Mucosa of descending colon (tissue), 3 donors: ENCODE measurements at regions not wholly inside any gene's neighbourhood (a gene's known extent, or its start where the extent isn't known, plus 50 kb on each side); places are given as distances from the start of the nearest gene placed in this dataset.
A peak's percentile ranks its signal among the peaks of the same experiment; 100 is the strongest.

Experiments
- ATAC-seq: fragments of 200-7000 bp; cut with Tn5 transposase; one replicate; pipeline ENCODE4 v1.9.1; 2020; ENCODE audit warnings: mild to moderate bottlenecking, moderate library complexity
- DNase-seq, 3 donors: peaks; one replicate each; pipeline ENCODE4 v3.0.0-alpha.2; 2020
- H3K36me3 ChIP-seq: fragments of 200-600 bp; one replicate; pipeline ENCODE4 v1.8.0; 2021; ENCODE audit warnings: low read depth, mild to moderate bottlenecking
- H3K4me1 ChIP-seq: fragments of 200-600 bp; one replicate; pipeline ENCODE4 v1.8.0; 2021; ENCODE audit warnings: low read depth, mild to moderate bottlenecking
- H3K4me3 ChIP-seq: fragments of 200-600 bp; one replicate; pipeline ENCODE4 v1.8.0; 2021; ENCODE audit warnings: mild to moderate bottlenecking
- H3K9me3 ChIP-seq: fragments of 200-600 bp; one replicate; pipeline ENCODE4 v1.8.0; 2021; ENCODE audit warnings: mild to moderate bottlenecking
- intact Hi-C, 2 donors: fragments of 100-400 bp; cut with DNase I in 1 of 2; cut with micrococcal nuclease in 1 of 2; formaldehyde crosslinking; loops; one replicate each; pipeline versions ENCODE4 v1.11.0 to v1.11.1; 2022; cut with DNase I, micrococcal nuclease
- TF ChIP-seq, protein P1 (sequence below): fragments of 200-600 bp; IDR thresholded peaks from one replicate; pipeline ENCODE4 v1.8.0; 2022; ENCODE audit warnings: antibody characterized with exemption, mild to moderate bottlenecking
- donor health status: DM: no; HTN: no; CAD: no; lungs with moderate emphysema.
- donor health status: DM: no; HTN: no; CAD: no.
- donor health status: DM: no; HTN: yes; CAD: no.

- H3K4me1 ChIP-seq = no peaks in the 10 kb centered on the region
- ATAC-seq (no peak), DNase-seq (no peak)
- TF ChIP-seq, protein P1, sequence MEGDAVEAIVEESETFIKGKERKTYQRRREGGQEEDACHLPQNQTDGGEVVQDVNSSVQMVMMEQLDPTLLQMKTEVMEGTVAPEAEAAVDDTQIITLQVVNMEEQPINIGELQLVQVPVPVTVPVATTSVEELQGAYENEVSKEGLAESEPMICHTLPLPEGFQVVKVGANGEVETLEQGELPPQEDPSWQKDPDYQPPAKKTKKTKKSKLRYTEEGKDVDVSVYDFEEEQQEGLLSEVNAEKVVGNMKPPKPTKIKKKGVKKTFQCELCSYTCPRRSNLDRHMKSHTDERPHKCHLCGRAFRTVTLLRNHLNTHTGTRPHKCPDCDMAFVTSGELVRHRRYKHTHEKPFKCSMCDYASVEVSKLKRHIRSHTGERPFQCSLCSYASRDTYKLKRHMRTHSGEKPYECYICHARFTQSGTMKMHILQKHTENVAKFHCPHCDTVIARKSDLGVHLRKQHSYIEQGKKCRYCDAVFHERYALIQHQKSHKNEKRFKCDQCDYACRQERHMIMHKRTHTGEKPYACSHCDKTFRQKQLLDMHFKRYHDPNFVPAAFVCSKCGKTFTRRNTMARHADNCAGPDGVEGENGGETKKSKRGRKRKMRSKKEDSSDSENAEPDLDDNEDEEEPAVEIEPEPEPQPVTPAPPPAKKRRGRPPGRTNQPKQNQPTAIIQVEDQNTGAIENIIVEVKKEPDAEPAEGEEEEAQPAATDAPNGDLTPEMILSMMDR = no peak
- no peaks in the 10 kb centered on the region for H3K9me3 ChIP-seq
- no peak overlapping the region for H3K4me3 ChIP-seq
- no peaks in the 10 kb centered on the region for H3K36me3 ChIP-seq
- intact Hi-C loops = no loop called here
These were observed 401.6 kb upstream of the TNP1 start for GRCh38 chr2:217261452-217261851.

GRCh38 chr2:217260441-217261115 lies 400.7 kb upstream of the TNP1 start:
- intact Hi-C loops = no loop called here
- no peaks in the 10 kb centered on the region for H3K4me1 ChIP-seq
- no peaks in the 10 kb centered on the region for H3K9me3 ChIP-seq
- ATAC-seq (no peak), DNase-seq (no peak)
- TF ChIP-seq, protein P1 = no peak
- H3K4me3 ChIP-seq = no peak overlapping the region
- H3K36me3 ChIP-seq = no peaks in the 10 kb centered on the region

GRCh38 chr2:217258170-217258569 lies 398.3 kb upstream of the TNP1 start:
- intact Hi-C loops = no loop called here
- DNase-seq = no peak

DNA sequence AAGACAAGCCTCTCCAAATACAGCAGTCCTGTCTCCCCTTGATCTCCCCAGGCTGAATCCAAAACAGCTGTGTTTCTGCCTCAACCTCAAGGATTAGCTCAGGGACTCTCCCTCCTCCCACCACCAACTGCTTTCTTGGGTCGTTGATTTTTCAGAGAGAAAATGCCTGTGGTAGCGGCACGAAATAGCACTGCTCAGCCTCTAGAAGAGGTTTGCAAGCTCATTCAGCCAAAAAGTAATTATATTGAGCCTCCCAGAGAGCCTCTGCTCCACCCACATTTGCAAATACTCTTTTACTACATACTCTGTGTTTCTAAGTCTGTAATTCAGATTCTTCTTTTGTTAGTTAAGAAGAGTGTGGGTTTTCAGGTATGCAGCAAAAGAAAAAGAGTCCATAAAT lies 396.4 kb upstream of the TNP1 start:
- no peaks in the 10 kb centered on the region for H3K4me1 ChIP-seq
- H3K9me3 ChIP-seq = no peaks in the 10 kb centered on the region
- TF ChIP-seq, protein P1 = no peak
- ATAC-seq (no peak), DNase-seq (peak in 1 of 3 donors; percentile 6)
- H3K36me3 ChIP-seq = no peaks in the 10 kb centered on the region
- H3K4me3 ChIP-seq = no peak overlapping the region
- intact Hi-C loops = no loop called here

More at GRCh38 chr2:217258170-217258569, 398.3 kb upstream of the TNP1 start:
- no peaks in the 10 kb centered on the region for H3K4me1 ChIP-seq
- H3K9me3 ChIP-seq = no peaks in the 10 kb centered on the region
- H3K36me3 ChIP-seq = no peaks in the 10 kb centered on the region
- no peak for ATAC-seq
- TF ChIP-seq, protein P1 = no peak
- H3K4me3 ChIP-seq = no peak overlapping the region

DNA sequence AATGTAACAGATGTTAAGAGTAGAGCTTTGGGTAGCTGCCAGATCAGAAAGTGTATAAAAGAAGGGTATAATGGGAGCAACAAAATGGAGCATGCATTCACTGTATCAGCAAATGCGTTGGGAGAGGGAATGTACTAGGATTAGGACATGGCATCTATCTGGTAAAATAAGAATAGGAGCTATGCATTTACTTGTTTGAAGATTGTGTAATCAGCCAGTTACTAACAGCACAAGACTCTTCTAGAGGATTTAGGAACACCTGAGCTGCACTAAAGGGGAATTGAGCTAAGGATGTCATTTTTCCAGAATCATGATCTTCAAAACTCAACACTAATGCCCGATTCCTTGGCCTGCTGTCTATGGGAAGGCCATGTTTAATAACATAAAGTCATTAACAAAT lies 394.2 kb upstream of the TNP1 start:
- no peak for DNase-seq
- TF ChIP-seq, protein P1 = no peak
- ATAC-seq = no peak
- intact Hi-C loops = no loop called here
- Histone ChIP-seq H3K4me3 (no peak overlapping the region), H3K9me3 (no peaks in the 10 kb centered on the region), H3K4me1 (no peaks in the 10 kb centered on the region), H3K36me3 (no peaks in the 10 kb centered on the region)

- no peak overlapping the region for H3K4me3 ChIP-seq
- DNase-seq (no peak), ATAC-seq (no peak)
- TF ChIP-seq, protein P1 = no peak
- intact Hi-C loops = no loop called here
- no peaks in the 10 kb centered on the region for H3K9me3 ChIP-seq
- H3K36me3 ChIP-seq = no peaks in the 10 kb centered on the region
- H3K4me1 ChIP-seq = peaks cover 5% of the 10 kb centered on the region
These were observed 392.3 kb upstream of the TNP1 start for GRCh38 chr2:217252181-217252580.
